SK-N-SH (cell line): ENCODE measurements at regions not wholly inside any gene's neighbourhood (a gene's known extent, or its start where the extent isn't known, plus 50 kb on each side); places are given as distances from the start of the nearest gene placed in this dataset.

Source experiments
- CTCF ChIA-PET: fragments of 300-600, 350-600 bp; formaldehyde crosslinking; extraction: SDS; loops from one replicate; lab custom pipeline; 2021; lab: Yijun Ruan, JAX
- POLR2A ChIA-PET: fragments of 350-600 bp; sonication (Branson Sonifier 250); formaldehyde crosslinking; extraction: SDS; loops from one replicate; lab custom pipeline; 2020; ENCODE audit warnings: antibody characterized with exemption, inconsistent platforms; lab: Yijun Ruan, JAX
- DNase-seq: peaks from one replicate; pipeline ENCODE4 v3.0.0; 2012
- H2AFZ ChIP-seq: fragments of 200-600 bp; sonication (generic); 2 replicates; pipeline ENCODE4 v1.8.1; 2016; ENCODE audit warnings: antibody characterized with exemption, mild to moderate bottlenecking, low read depth
- H3F3A ChIP-seq: fragments of 200-600 bp; sonication (generic); replicated peaks from 2 replicates; pipeline ENCODE3; 2016; ENCODE audit warnings: antibody characterized with exemption, mild to moderate bottlenecking; ENCODE audit not compliant: insufficient read depth
- H3K27ac ChIP-seq, 2 experiments: fragments of 200-500 bp in 1 of 2; fragments of 200-600 bp in 1 of 2; sonication (Bioruptor generic) in 1 of 2; sonication (generic), shearing (Covaris generic) in 1 of 2; 2 replicates each; pipeline versions ENCODE4 v1.5.1 to v1.6.1; 2014 to 2016; ENCODE audit warnings: low read depth in 2 of 2, inconsistent platforms in 1 of 2, low read length in 1 of 2, mild to moderate bottlenecking in 1 of 2, mixed read lengths in 1 of 2
- H3K27me3 ChIP-seq: fragments of 200-600 bp; sonication (generic), shearing (Covaris generic); 2 replicates; pipeline ENCODE4 v1.6.1; 2016; ENCODE audit warnings: mixed run types; ENCODE audit not compliant: insufficient read depth
- H3K36me3 ChIP-seq, 2 experiments: fragments of 200-500 bp in 1 of 2; fragments of 200-600 bp in 1 of 2; sonication (Bioruptor generic) in 1 of 2; sonication (generic) in 1 of 2; replicated peaks in 1 of 2; 2 replicates each; pipeline versions ENCODE3 to v1.5.1; 2014 to 2016; ENCODE audit warnings: low read length in 1 of 2, mild to moderate bottlenecking in 1 of 2; ENCODE audit not compliant: insufficient read depth in 2 of 2, control insufficient read depth in 1 of 2
- H3K4me1 ChIP-seq, 2 experiments: fragments of 200-500 bp in 1 of 2; fragments of 200-600 bp in 1 of 2; sonication (Bioruptor generic) in 1 of 2; sonication (generic), shearing (Covaris generic) in 1 of 2; 2 replicates each; pipeline versions ENCODE4 v1.5.1 to v1.6.1; 2014 to 2016; ENCODE audit warnings: low read depth in 1 of 2, low read length in 1 of 2, mixed run types in 1 of 2; ENCODE audit not compliant: insufficient read depth in 2 of 2, control insufficient read depth in 1 of 2
- H3K4me2 ChIP-seq: fragments of 200-600 bp; sonication (generic), shearing (Covaris generic); 2 replicates; pipeline ENCODE4 v1.6.1; 2017; ENCODE audit warnings: mixed run types
- H3K4me3 ChIP-seq, 2 experiments: fragments of 200-500 bp in 1 of 2; fragments of 200-600 bp in 1 of 2; sonication (Bioruptor generic) in 1 of 2; sonication (generic), shearing (Covaris generic) in 1 of 2; 2 replicates each; pipeline versions ENCODE4 v1.5.1 to v1.8.1; 2014 to 2016; ENCODE audit warnings: low read depth in 2 of 2, inconsistent platforms in 1 of 2, low read length in 1 of 2, mild to moderate bottlenecking in 1 of 2, mixed read lengths in 1 of 2, moderate library complexity in 1 of 2
- H3K79me2 ChIP-seq: fragments of 200-600 bp; sonication (generic); 2 replicates; pipeline ENCODE4 v1.8.1; 2017; ENCODE audit warnings: mild to moderate bottlenecking; ENCODE audit not compliant: insufficient read depth
- H3K9ac ChIP-seq: fragments of 200-600 bp; sonication (generic); 2 replicates; pipeline ENCODE4 v1.6.1; 2017; ENCODE audit warnings: mixed run types
- H3K9me2 ChIP-seq: fragments of 200-600 bp; sonication (generic); 2 replicates; pipeline ENCODE4 v1.6.1; 2017; ENCODE audit warnings: mixed run types
- H3K9me3 ChIP-seq: fragments of 200-600 bp; sonication (generic); 2 replicates; pipeline ENCODE4 v1.6.1; 2017; ENCODE audit warnings: mixed run types, mild to moderate bottlenecking, moderate library complexity
- H4K20me1 ChIP-seq: fragments of 200-600 bp; sonication (generic); 2 replicates; pipeline ENCODE4 v1.6.1; 2017; ENCODE audit warnings: mild to moderate bottlenecking, mixed run types; ENCODE audit not compliant: insufficient read depth
- CTCF ChIP-seq: fragments of 200-600 bp; sonication (generic); IDR thresholded peaks from 2 replicates; pipeline ENCODE4 v1.6.1; 2017; ENCODE audit warnings: antibody characterized with exemption, mild to moderate bottlenecking, moderate library complexity
- ELF1 ChIP-seq: IDR thresholded peaks from 2 replicates; pipeline ENCODE4 v1.4.0; 2012
- EP300 ChIP-seq, 2 experiments: IDR thresholded peaks; 2 replicates each; pipeline versions ENCODE4 v1.4.0 to v1.6.1; 2012; ENCODE audit warnings: borderline replicate concordance in 1 of 2, low read depth in 1 of 2, low read length in 1 of 2
- FOSL2 ChIP-seq: IDR thresholded peaks from 2 replicates; pipeline ENCODE4 v1.4.0; 2012; ENCODE audit warnings: low read depth, mild to moderate bottlenecking, moderate library complexity, borderline replicate concordance
- GATA2 ChIP-seq: sonication (generic); formaldehyde crosslinking; IDR thresholded peaks from 2 replicates; pipeline ENCODE4 v1.5.0; 2020; ENCODE audit warnings: mild to moderate bottlenecking, missing genetic modification reagents
- NRF1 ChIP-seq: IDR thresholded peaks from 2 replicates; pipeline ENCODE4 v1.6.1; 2012; ENCODE audit warnings: low read depth, mild to moderate bottlenecking, low read length
- PBX3 ChIP-seq: IDR thresholded peaks from 2 replicates; pipeline ENCODE4; 2012
- RAD21 ChIP-seq: IDR thresholded peaks from 2 replicates; pipeline ENCODE4 v1.6.1; 2012; ENCODE audit warnings: mild to moderate bottlenecking, low read length
- REST ChIP-seq: IDR thresholded peaks from 2 replicates; pipeline ENCODE4 v1.6.1; 2012; ENCODE audit warnings: mild to moderate bottlenecking, low read depth, low read length, moderate library complexity
- RFX5 ChIP-seq: IDR thresholded peaks from 2 replicates; pipeline ENCODE4 v1.6.1; 2012; ENCODE audit warnings: mild to moderate bottlenecking, improper control_type of control experiment, low read length
- RXRA ChIP-seq: IDR thresholded peaks from 2 replicates; pipeline ENCODE4 v1.4.0; 2012; ENCODE audit warnings: low read depth, mild to moderate bottlenecking, borderline replicate concordance
- SMC3 ChIP-seq: IDR thresholded peaks from 2 replicates; pipeline ENCODE4 v1.6.1; 2012; ENCODE audit warnings: low read depth, low read length, improper control_type of control experiment
- TAF1 ChIP-seq: IDR thresholded peaks from 2 replicates; pipeline ENCODE4 v1.6.1; 2012; ENCODE audit warnings: low read depth, mild to moderate bottlenecking, low read length, moderate library complexity, borderline replicate concordance
- TEAD4 ChIP-seq: IDR thresholded peaks from 2 replicates; pipeline ENCODE4 v1.4.0; 2012; ENCODE audit warnings: mild to moderate bottlenecking, borderline replicate concordance; ENCODE audit not compliant: insufficient read depth
- USF1 ChIP-seq: IDR thresholded peaks from 2 replicates; pipeline ENCODE4 v1.4.0; 2012; ENCODE audit warnings: low read depth, borderline replicate concordance
- YY1 ChIP-seq: IDR thresholded peaks from 2 replicates; pipeline ENCODE4 v1.4.0; 2012; ENCODE audit warnings: low read depth, mild to moderate bottlenecking
- ZBTB33 ChIP-seq: IDR thresholded peaks from 2 replicates; pipeline ENCODE4 v1.4.0; 2012; ENCODE audit warnings: low read depth, borderline replicate concordance
- WGBS: methylation state at CpG from one replicate; pipeline ENCODE4 v1.1.6; 2017; ENCODE audit warnings: low lambda C conversion rate; 5-methylcytosine and 5-hydroxymethylcytosine counted together

- no peak for TF ChIP-seq PBX3
- TF ChIP-seq RXRA, result no peak
- TF ChIP-seq, all 33 proteins: peak for 0
These were observed 264.9 kb downstream of the ICOS start (continued) for GRCh38 chr2:204201507-204201906.

GRCh38 chr2:204202253-204202652 lies 265.7 kb downstream of the ICOS start:
- 6% methylated on average over 1 of the region's 1 CpG for WGBS
- TF ChIP-seq REST, result no peak
- TF ChIP-seq ZBTB33, result no peak
- no peak for TF ChIP-seq FOSL2
- TF ChIP-seq, all 33 proteins: peak for 0
- no peaks in the 10 kb centered on the region for H3F3A ChIP-seq

GRCh38 chr2:204203704-204204103 lies 267.1 kb downstream of the ICOS start:
- Histone ChIP-seq H3K36me3 (no peaks in the 10 kb centered on the region), H4K20me1 (no peaks in the 10 kb centered on the region), H3K79me2 (no peaks in the 10 kb centered on the region), H3K4me3 (no peak overlapping the region), H3K4me2 (no peak overlapping the region), H3K4me1 (peaks cover 0 to 4% of the 10 kb centered on the region in 2 experiments; a peak in 1 of 4 replicates), H3K27ac (no peak overlapping the region), H3K9ac (no peak overlapping the region), H3F3A (no peaks in the 10 kb centered on the region), H3K9me3 (no peaks in the 10 kb centered on the region), H3K9me2 (no peaks in the 10 kb centered on the region), H3K27me3 (no peaks in the 10 kb centered on the region), H2AFZ (no peak overlapping the region)
- POLR2A ChIA-PET, result no interaction called here
- CTCF ChIA-PET, result interaction anchor here (0.7 kb wide), 1 partner anchor 488 kb away, joined by 3 read pairs; no protein-coding TSS in a partner anchor
- WGBS, result 56% methylated on average over 4 of the region's 4 CpGs
- DNase-seq, result no peak
- TF ChIP-seq SMC3 (no peak), USF1 (no peak), RAD21 (no peak), NRF1 (no peak), RFX5 (no peak), EP300 (IDR thresholded peaks at IDR 0.05; ENCODE audit: borderline replicate concordance in 1 of 2, low read depth in 1 of 2, low read length in 1 of 2) (no peak), ELF1 (no peak), TAF1 (no peak), GATA2 (CRISPR knock-in tag) (no peak), CTCF (no peak), TEAD4 (no peak), YY1 (no peak)

More at GRCh38 chr2:204202253-204202652, 265.7 kb downstream of the ICOS start:
- POLR2A ChIA-PET, result no interaction called here
- no peaks in the 10 kb centered on the region for H3K9me3 ChIP-seq
- CTCF ChIA-PET, result interaction anchor here (0.7 kb wide), 1 partner anchor 36 kb away, joined by 3 read pairs; no protein-coding TSS in a partner anchor
- no peaks in the 10 kb centered on the region for H3K27me3 ChIP-seq
- H3K4me3 ChIP-seq, result no peak overlapping the region
- no peak overlapping the region for H3K4me2 ChIP-seq
- no peak overlapping the region for H3K9ac ChIP-seq
- no peaks in the 10 kb centered on the region for H3K9me2 ChIP-seq
- H3K36me3 ChIP-seq, result no peaks in the 10 kb centered on the region
- no peak overlapping the region for H3K27ac ChIP-seq
- no peak overlapping the region for H2AFZ ChIP-seq
- no peaks in the 10 kb centered on the region for H4K20me1 ChIP-seq
- DNase-seq, result no peak
- H3K4me1 ChIP-seq, result peaks cover 0 to 7% of the 10 kb centered on the region in 2 experiments; a peak in 2 of 4 replicates
- no peaks in the 10 kb centered on the region for H3K79me2 ChIP-seq
